ENCODE measurements at regions not wholly inside any gene's neighbourhood (a gene's known extent, or its start where the extent isn't known, plus 50 kb on each side); places are given as distances from the start of the nearest gene placed in this dataset.
"Not testable (repeated sequence)": the region's sequence is repeated elsewhere in the genome, so short reads cannot be mapped to it uniquely, and the experiment has no call there.

GRCh38 chr9:81801190-81801589, 111.8 kb upstream of the TLE1 start:
- Histone ChIP-seq H3K4me1 (no peaks in the 10 kb centered on the region), H3K27ac (no peak overlapping the region), H3K9me3 (no peaks in the 10 kb centered on the region), H3K4me3 (no peak overlapping the region), H3K27me3 (no peaks in the 10 kb centered on the region), H3K36me3 (no peaks in the 10 kb centered on the region)
- 53 to 66% methylated on average over 3 of the region's 3 CpGs for WGBS, 2 donors
- intact Hi-C loops (cut with DNase I), result no loop called here
- no peak for DNase-seq
- no peak for TF ChIP-seq CTCF (IDR thresholded peaks at IDR 0.05)
- TF ChIP-seq POLR2A (IDR thresholded peaks at IDR 0.05), result no peak

GRCh38 chr9:81804306-81804705, 115.0 kb upstream of the TLE1 start:
- no peak overlapping the region for H3K4me3 ChIP-seq
- DNase-seq, result no peak
- no peaks in the 10 kb centered on the region for H3K4me1 ChIP-seq
- intact Hi-C loops (cut with DNase I), result no loop called here
- WGBS, 2 donors, result 66 to 81% methylated on average over 5 of the region's 5 CpGs
- H3K27me3 ChIP-seq, result no peaks in the 10 kb centered on the region
- no peaks in the 10 kb centered on the region for H3K36me3 ChIP-seq
- no peak for TF ChIP-seq POLR2A (IDR thresholded peaks at IDR 0.05)
- no peak for TF ChIP-seq CTCF (IDR thresholded peaks at IDR 0.05)
- H3K27ac ChIP-seq, result peak overlapping the region in 1 of 4 donors; percentile 10
- H3K9me3 ChIP-seq, result no peaks in the 10 kb centered on the region

- H3K4me1 ChIP-seq, result peaks cover 0 to 16% (median 3%) of the 10 kb centered on the region in 3 donors
- intact Hi-C loops (cut with DNase I); H3K9me3 ChIP-seq; H3K27me3 ChIP-seq; H3K4me3 ChIP-seq; H3K27ac ChIP-seq; H3K36me3 ChIP-seq; DNase-seq: not testable (repeated sequence)
- WGBS, 2 donors, result 82 to 84% methylated on average over 3 of the region's 3 CpGs
These were observed 116.5 kb upstream of the SPATA31D4 start for GRCh38 chr9:81811688-81812087.

GRCh38 chr9:81814401-81814793, 113.8 kb upstream of the SPATA31D4 start:
- Histone ChIP-seq H3K27me3 (no peaks in the 10 kb centered on the region), H3K4me1 (peaks cover 0 to 16% (median 3%) of the 10 kb centered on the region in 3 donors), H3K9me3 (no peaks in the 10 kb centered on the region), H3K27ac (peak overlapping the region in 2 of 4 donors; percentile 44 to 60), H3K4me3 (no peak overlapping the region), H3K36me3 (no peaks in the 10 kb centered on the region)
- intact Hi-C loops (cut with DNase I), result no loop called here
- TF ChIP-seq CTCF (IDR thresholded peaks at IDR 0.05), result no peak
- no peak for TF ChIP-seq POLR2A (IDR thresholded peaks at IDR 0.05)
- DNase-seq, result no peak

- peak overlapping the region in 2 of 4 donors; percentile 44 to 60 for H3K27ac ChIP-seq
- H3K9me3 ChIP-seq, result no peaks in the 10 kb centered on the region
- H3K27me3 ChIP-seq, result no peaks in the 10 kb centered on the region
- H3K4me1 ChIP-seq, result peaks cover 0 to 16% (median 3%) of the 10 kb centered on the region in 3 donors
- DNase-seq, result no peak
- no peaks in the 10 kb centered on the region for H3K36me3 ChIP-seq
- no peak overlapping the region for H3K4me3 ChIP-seq
- intact Hi-C loops (cut with DNase I), result no loop called here
- WGBS, 2 donors, result 22 to 26% methylated on average over 3 of the region's 3 CpGs
- no peak for TF ChIP-seq POLR2A (IDR thresholded peaks at IDR 0.05)
- TF ChIP-seq CTCF (IDR thresholded peaks at IDR 0.05), result no peak
These were observed 113.3 kb upstream of the SPATA31D4 start for GRCh38 chr9:81814794-81815464.

- no peak overlapping the region for H3K4me3 ChIP-seq
- DNase-seq, result no peak
- TF ChIP-seq CTCF (IDR thresholded peaks at IDR 0.05) (no peak), POLR2A (IDR thresholded peaks at IDR 0.05) (no peak)
- no peaks in the 10 kb centered on the region for H3K27me3 ChIP-seq
- peak overlapping the region in 2 of 4 donors; percentile 44 to 60 for H3K27ac ChIP-seq
- WGBS, 2 donors, result 96 to 97% methylated on average over 3 of the region's 3 CpGs
- intact Hi-C loops (cut with DNase I), result no loop called here
- H3K36me3 ChIP-seq, result no peaks in the 10 kb centered on the region
- peaks cover 0 to 16% (median 3%) of the 10 kb centered on the region in 3 donors for H3K4me1 ChIP-seq
- no peaks in the 10 kb centered on the region for H3K9me3 ChIP-seq
These were observed 112.4 kb upstream of the SPATA31D4 start for GRCh38 chr9:81815781-81816180.
